ENCODE measurements at regions not wholly inside any gene's neighbourhood (a gene's known extent, or its start where the extent isn't known, plus 50 kb on each side); places are given as distances from the start of the nearest gene placed in this dataset.

DNA sequence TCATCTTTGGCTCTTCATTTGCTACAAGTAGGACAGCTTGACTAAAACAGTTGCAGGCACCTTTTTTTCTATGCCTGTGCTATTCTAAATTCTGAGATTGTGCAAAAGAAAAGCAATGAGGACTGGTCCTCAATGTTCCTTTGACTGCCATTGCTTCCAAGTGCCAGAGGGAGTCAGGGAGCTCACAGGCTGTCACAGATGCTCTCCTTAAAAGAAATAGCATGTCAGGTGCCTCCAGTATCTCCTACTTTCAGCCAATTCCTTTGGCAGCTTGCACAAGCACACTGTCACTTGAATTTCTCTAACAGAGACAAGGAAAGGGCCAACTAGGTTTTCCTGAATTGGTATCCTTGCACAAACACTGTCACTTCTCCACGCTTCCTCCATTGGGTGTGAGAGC is 228.2 kb downstream of the ADGRA3 start:
- TF ChIP-seq CTCF (conservative IDR thresholded peaks at IDR 0.05 in 1 of 2, IDR thresholded peaks at IDR 0.05 in 1 of 2; ENCODE audit: extremely low read depth in 1 of 2, insufficient read depth in 1 of 2, low read depth in 1 of 2, low read length in 2 of 2): no peak
- no peak for TF ChIP-seq EZH2 (IDR thresholded peaks at IDR 0.05; ENCODE audit: borderline replicate concordance, low read length)

Measured in mammary epithelial cell (primary cell).